HG03175 (cell line): ENCODE measurements at regions not wholly inside any gene's neighbourhood (a gene's known extent, or its start where the extent isn't known, plus 50 kb on each side); places are given as distances from the start of the nearest gene placed in this dataset.
"Not testable (repeated sequence)": the region's sequence is repeated elsewhere in the genome, so short reads cannot be mapped to it uniquely, and the experiment has no call there.

Source experiments
- ATAC-seq: cut with Tn5 transposase; IDR thresholded peaks from one replicate; pipeline ENCODE4 v1.9.1; 2021; ENCODE audit warnings: mild to moderate bottlenecking, moderate library complexity; ENCODE audit not compliant: unreplicated experiment

DNA sequence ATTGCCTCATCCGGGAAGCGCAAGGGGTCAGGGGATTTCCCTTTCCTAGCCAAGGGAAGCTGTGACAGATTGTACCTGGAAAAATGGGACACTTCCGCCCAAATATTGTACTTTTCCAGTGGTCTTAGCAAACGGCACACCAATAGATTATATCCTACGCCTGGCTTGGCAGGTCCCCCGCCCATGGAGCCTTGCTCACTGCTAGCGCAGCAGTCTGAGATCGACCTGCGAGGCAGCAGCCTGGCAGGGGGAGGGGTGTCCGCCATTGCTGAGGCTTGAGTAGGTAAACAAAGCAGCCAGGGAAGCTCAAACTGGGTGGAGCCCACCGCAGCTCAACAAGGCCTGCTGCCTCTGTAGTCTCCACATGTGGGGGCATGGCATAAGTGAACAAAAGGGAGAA lies 1075.4 kb upstream of the GOT2 start:
- not testable (repeated sequence) for ATAC-seq

GRCh38 chr16:59783191-59783590 lies 1049.1 kb upstream of the GOT2 start:
- no peak for ATAC-seq

DNA sequence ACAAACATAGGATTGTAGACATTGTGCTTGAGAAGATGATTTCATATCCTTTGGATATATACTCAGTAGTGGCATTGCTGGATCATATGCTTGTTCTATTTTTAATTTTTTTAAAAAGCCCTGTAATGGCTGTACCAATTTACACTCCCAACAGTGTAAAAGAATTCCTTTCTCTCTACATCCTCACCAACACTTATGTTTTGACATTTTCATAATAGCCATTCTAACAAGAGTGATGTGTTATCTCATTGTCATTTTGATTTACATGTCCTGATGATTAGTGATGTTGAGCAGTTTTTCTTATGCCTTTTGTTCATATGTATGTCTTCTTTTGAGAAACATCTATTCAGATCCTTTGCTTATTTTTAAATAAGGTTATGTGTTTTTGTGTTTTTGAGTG lies 1039.2 kb upstream of the GOT2 start:
- no peak for ATAC-seq

- no peak for ATAC-seq
These were observed 1025.2 kb upstream of the GOT2 start for GRCh38 chr16:59759296-59759695.

DNA sequence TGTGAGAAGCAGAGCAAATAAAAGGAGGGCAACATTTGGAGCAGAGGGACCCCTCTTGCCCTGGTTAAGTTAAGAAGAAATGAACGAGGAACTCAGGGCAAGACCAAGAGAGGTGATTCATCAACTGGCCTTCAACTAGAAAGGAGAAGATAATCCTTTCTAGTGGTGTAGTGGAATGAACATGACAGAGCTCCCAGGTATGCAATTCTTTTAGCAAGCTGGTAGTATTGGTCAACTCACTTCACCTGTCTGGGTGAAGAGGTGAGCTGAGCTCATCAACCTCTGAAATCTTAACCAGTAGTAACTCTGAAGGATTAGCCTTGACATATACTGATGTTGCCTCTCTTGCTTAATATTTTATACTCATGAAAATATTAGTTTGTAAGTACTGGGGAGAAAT lies 1024.7 kb upstream of the GOT2 start:
- no peak for ATAC-seq

- no peak for ATAC-seq
These were observed 1020.7 kb upstream of the GOT2 start for GRCh38 chr16:59754854-59755253.

GRCh38 chr16:59749662-59750336 lies 1015.7 kb upstream of the GOT2 start:
- no peak for ATAC-seq

DNA sequence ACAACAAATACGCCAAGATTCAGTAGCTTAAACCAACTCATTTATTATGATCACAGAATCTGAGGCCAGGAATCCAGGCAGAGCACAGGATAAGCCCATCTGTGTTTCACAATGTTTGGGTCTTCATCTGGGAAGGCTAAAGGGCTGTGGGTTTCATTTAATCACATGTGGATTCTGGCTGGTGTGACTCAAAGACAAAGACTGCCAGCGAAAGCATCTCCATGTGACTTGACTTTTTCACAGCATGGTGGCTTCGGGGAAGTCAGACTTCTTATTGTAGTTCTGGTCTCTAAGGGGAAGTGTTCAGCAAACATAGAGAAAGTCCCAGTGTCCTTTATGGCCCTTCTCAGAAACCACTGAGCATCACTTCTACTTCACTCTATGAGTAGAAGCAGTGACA lies 1014.4 kb upstream of the GOT2 start:
- ATAC-seq: no peak

GRCh38 chr16:59743504-59743903 lies 1009.4 kb upstream of the GOT2 start:
- no peak for ATAC-seq

GRCh38 chr16:59740858-59741257 lies 1006.7 kb upstream of the GOT2 start:
- no peak for ATAC-seq

DNA sequence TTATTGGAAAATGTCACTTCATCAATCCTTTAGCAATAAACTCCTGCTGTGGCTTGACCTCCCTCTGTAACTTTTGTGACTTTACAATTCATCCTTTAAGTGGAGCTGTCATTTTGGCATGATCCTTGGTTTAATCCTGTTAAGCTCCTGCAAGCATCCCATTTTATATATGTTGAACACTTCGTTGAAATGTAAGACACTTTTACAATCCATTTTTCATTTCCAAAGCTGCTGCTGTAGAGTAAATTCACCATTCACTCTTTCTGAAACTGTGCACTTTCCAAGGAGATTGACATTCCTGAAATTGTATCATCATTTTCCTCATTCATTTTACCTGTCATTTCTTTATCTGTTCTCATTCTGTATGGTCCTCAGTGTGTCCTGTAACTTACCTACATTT lies 1003.2 kb upstream of the GOT2 start:
- ATAC-seq: no peak

- ATAC-seq: no peak
These were observed 999.2 kb upstream of the GOT2 start for GRCh38 chr16:59733321-59733720.

DNA sequence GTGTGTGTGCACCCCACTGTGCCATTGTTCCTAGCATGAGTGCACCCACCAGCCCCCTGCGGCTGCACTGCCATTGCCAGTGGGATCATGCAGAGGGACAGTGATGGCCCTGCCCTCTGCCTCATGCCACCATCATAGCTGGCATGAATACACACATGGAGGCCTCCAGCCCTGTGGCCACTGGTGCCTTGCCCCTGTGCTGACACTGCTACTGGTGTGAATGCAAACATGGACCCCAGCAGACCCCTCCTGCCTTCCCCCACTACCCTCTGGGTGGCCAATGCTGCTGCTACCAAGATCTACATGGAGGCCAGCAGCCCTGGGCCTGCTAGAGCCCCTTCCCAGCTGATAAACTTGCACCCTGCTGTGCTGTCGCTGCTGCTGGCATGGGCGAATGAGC lies 995.5 kb upstream of the GOT2 start:
- no peak for ATAC-seq

- no peak for ATAC-seq
These were observed 985.0 kb upstream of the GOT2 start for GRCh38 chr16:59719121-59719520.

DNA sequence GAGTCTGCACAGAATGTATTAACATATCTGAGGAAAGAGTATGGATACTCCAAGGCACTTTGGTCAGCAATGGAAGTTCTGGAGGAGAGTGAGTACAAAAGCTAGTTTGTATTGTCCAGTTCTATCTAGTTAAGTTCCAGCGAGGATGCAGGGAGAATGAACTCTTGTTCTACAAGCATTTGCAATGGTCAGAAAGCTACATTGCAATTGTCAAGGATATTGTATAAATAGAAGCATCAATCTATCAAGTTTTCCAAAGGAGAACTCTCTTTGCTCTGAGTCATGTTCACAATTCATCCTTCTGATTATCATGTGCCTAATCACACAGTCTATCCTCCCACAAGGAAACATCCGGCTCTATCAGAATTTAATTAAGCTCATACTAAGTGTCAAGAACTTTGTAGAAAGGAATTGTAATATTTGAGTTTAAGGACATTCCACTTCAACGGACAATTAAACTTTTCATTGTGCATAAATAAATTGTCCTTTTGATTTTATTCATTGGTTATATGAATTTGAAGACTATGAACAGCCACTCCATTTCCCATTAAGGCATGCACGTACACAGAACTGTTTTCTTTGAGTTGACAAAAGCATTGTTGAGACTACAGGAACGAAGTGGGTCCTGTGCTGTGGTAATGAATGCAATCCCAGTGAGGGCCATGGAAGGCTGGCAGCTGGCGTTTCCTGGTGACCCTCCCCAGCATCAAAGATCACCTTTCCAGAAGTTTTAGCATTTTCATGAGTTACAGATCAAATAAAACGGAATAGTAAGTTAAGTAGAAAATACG lies 973.5 kb upstream of the GOT2 start:
- ATAC-seq: no peak

- no peak for ATAC-seq
These were observed 968.1 kb upstream of the GOT2 start for GRCh38 chr16:59701963-59702930.

GRCh38 chr16:59699786-59700185 lies 965.7 kb upstream of the GOT2 start:
- no peak for ATAC-seq

DNA sequence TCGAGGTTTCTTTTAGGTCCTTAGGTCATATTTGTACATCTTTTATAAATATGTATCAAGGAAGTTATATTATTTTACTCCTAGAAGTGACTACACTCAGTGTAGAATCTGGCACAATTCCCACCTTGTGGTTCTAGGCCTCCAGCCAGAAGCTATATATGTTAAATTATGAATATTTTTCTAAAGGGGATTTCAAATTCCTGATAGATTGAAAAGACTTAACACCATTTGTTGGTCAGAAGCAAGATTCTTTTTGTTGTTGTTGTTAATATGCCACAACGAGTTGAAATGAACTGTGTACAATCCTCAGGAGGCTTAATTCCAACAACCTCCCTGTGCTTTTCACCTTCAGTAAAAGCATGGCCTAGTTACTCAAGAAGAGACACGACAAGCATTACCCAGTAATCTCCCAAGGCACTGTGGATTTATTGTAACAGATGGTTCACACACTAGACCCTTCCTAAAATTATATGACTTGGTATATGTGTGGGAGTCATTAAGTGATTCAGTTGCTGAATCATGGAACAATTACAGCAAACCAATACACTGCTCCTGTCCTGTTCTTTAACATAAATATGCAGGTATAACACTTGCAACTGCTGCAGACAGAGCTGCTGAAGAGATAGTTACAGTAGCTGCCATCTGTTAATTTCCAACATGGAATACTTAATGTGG lies 964.4 kb upstream of the GOT2 start:
- ATAC-seq: no peak

- ATAC-seq: no peak
These were observed 963.6 kb upstream of the GOT2 start for GRCh38 chr16:59697761-59698160.

DNA sequence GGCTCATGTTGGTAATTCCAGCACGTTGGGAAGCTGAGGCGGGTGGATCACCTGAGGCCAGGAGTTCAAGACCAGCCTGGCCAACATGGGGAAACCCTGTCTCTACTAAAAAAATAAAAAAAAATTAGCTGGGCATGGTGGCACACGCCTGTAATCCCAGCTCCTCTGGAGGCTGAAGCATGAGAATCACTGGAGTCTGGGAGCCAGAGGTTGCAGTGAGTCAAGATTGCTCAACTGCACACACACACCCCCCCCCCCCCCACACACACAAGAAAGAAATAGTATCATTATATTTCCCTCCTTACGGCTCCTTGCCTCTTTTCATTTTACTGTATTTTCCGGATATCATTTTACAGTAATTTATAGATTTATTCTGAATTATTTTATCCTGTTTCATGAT lies 963.1 kb upstream of the GOT2 start:
- ATAC-seq: no peak

GRCh38 chr16:59696495-59696894 lies 962.4 kb upstream of the GOT2 start:
- no peak for ATAC-seq
